ENCODE measurements at regions not wholly inside any gene's neighbourhood (a gene's known extent, or its start where the extent isn't known, plus 50 kb on each side); places are given as distances from the start of the nearest gene placed in this dataset.

DNA sequence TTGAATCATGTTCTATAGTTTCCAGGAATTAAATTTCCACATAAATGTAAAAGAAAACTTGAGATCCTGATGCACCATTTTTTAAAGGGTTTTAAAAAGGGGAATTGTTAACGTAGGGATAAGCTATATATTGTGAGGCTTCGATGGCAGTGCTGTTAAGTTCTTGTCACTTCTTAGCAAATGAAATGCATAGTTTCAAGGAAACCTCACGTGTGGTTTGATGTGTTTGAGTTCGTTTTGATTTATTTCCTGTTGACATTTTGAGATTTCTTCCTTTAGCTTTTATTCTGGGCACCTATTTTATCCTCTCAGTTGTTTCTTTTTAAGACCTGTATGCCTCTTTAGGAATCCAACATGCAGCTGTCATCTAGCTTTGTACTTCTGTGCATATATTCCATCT, 301.0 kb downstream of the DOCK8 start:
- TF ChIP-seq, protein P1, sequence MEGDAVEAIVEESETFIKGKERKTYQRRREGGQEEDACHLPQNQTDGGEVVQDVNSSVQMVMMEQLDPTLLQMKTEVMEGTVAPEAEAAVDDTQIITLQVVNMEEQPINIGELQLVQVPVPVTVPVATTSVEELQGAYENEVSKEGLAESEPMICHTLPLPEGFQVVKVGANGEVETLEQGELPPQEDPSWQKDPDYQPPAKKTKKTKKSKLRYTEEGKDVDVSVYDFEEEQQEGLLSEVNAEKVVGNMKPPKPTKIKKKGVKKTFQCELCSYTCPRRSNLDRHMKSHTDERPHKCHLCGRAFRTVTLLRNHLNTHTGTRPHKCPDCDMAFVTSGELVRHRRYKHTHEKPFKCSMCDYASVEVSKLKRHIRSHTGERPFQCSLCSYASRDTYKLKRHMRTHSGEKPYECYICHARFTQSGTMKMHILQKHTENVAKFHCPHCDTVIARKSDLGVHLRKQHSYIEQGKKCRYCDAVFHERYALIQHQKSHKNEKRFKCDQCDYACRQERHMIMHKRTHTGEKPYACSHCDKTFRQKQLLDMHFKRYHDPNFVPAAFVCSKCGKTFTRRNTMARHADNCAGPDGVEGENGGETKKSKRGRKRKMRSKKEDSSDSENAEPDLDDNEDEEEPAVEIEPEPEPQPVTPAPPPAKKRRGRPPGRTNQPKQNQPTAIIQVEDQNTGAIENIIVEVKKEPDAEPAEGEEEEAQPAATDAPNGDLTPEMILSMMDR (IDR thresholded peaks at IDR 0.05): no peak
- Histone ChIP-seq H3K27ac (no peak overlapping the region), H3K4me1 (peaks cover 6% of the 10 kb centered on the region), H3K9ac (ENCODE audit: low read depth in 2 of 2, low read length in 2 of 2) (peak overlapping the region in 1 of 2 donors; percentile 44), H3K27me3 (no peaks in the 10 kb centered on the region), H3K4me3 (no peak overlapping the region), H3K9me3 (no peaks in the 10 kb centered on the region), H3K36me3 (no peaks in the 10 kb centered on the region)
- no peak for DNase-seq
- intact Hi-C loops (cut with DNase I): no loop called here

DNA sequence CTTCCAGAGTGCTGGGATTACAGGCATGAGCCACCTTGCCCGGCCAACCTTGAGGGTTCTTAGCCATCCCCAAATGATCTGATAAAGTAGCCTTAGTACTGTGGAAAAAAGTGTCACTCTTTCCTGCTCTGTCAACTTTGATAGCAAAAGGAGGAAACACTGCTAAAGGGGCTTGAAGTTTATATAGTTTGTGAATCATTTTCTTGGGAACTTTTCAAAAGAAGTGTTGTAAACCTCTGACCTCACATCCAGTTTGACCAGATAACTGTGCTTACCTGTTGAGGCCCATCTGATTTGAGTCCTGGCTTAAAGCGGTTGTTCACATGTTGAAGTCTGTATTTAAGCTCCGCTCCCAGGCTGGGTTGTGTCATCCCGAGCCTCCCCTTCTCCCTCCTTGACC, 303.3 kb downstream of the DOCK8 start:
- DNase-seq: no peak
- H3K4me1 ChIP-seq: peaks cover 6% of the 10 kb centered on the region
- TF ChIP-seq, protein P1 (IDR thresholded peaks at IDR 0.05): no peak
- peak overlapping the region in 1 of 2 donors; percentile 30 for H3K9ac ChIP-seq (ENCODE audit: low read depth in 2 of 2, low read length in 2 of 2)
- no peak overlapping the region for H3K4me3 ChIP-seq
- no peaks in the 10 kb centered on the region for H3K9me3 ChIP-seq
- peak overlapping the region; percentile 75 for H3K27ac ChIP-seq
- no peaks in the 10 kb centered on the region for H3K27me3 ChIP-seq
- intact Hi-C loops (cut with DNase I): no loop called here
- no peaks in the 10 kb centered on the region for H3K36me3 ChIP-seq

DNA sequence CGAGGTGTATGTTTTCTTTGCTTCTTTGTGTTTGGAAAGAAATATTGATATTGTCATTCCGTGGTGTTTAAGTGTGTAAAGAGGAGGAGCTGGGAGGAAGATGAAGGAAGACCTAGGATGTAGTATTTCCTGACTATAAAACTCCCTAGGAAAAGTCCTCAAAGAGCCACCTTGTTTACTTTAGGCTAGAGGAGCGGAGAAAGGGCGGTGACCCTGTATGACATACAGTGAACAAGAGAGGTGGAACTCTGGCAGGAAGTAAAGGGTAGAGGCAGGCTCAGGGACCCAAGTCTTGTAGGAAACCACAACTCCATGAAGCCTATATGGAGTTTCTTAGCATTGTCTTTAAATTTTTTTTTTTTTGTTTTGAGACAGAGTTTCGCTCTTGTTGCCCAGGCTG, 303.9 kb downstream of the DOCK8 start:
- peaks cover 6% of the 10 kb centered on the region for H3K4me1 ChIP-seq

DNA sequence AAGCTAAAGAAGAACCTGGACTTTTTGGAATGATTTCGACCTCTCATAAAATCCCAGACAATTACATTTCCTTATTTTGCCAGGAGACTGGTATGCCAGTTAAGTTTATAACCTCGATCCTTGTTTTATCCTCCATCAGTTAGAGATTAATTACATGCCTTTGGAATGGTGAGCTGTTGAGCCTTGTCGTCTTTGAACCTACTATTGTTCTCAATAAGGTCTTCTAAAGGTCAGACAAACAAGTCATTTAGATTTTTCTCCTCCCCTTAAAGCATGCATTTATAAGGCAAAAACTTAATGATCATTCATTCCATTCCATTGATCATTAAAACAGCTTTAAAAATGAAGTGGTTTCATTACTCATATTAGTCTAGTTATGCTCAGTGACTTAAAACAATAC, 304.9 kb downstream of the DOCK8 start:
- DNase-seq: no peak
- no peaks in the 10 kb centered on the region for H3K27me3 ChIP-seq
- no peaks in the 10 kb centered on the region for H3K9me3 ChIP-seq
- no peak overlapping the region for H3K4me3 ChIP-seq
- intact Hi-C loops (cut with DNase I): no loop called here
- H3K27ac ChIP-seq: peak overlapping the region; percentile 75
- H3K9ac ChIP-seq (ENCODE audit: low read depth in 2 of 2, low read length in 2 of 2): no peak overlapping the region
- H3K36me3 ChIP-seq: no peaks in the 10 kb centered on the region
- peaks cover 6% of the 10 kb centered on the region for H3K4me1 ChIP-seq
- TF ChIP-seq, protein P1 (IDR thresholded peaks at IDR 0.05): no peak

More for the DNA sequence above, 303.9 kb downstream of the DOCK8 start:
- TF ChIP-seq, protein P1 (IDR thresholded peaks at IDR 0.05): no peak
- intact Hi-C loops (cut with DNase I): no loop called here
- Histone ChIP-seq H3K4me3 (no peak overlapping the region), H3K27me3 (no peaks in the 10 kb centered on the region), H3K9me3 (no peaks in the 10 kb centered on the region), H3K36me3 (no peaks in the 10 kb centered on the region), H3K27ac (peak overlapping the region; percentile 75), H3K9ac (ENCODE audit: low read depth in 2 of 2, low read length in 2 of 2) (peak overlapping the region in 1 of 2 donors; percentile 30)
- peak; percentile 81 for DNase-seq

DNA sequence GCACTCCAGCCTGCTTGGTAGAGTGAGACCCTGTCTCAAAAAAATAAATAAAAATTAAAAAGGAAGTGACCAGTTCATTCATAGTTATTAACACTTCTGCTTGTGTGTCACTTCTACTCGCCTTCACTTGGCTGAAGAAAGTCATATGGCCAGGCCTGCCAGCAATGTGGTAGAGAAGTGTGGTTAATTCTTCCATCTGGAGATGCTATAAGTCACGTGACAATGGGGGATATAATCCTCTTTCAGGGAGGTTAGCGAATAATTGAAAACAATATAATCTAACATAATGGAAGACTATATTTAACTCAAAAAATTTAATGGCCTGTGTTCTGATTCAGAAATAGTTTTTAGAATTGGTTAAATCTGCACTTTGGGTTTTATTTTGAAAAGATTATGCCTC, 305.6 kb downstream of the DOCK8 start:
- Histone ChIP-seq H3K27me3 (no peaks in the 10 kb centered on the region), H3K9me3 (no peaks in the 10 kb centered on the region), H3K36me3 (no peaks in the 10 kb centered on the region), H3K4me1 (peaks cover 6% of the 10 kb centered on the region), H3K27ac (no peak overlapping the region), H3K4me3 (no peak overlapping the region), H3K9ac (ENCODE audit: low read depth in 2 of 2, low read length in 2 of 2) (no peak overlapping the region)
- intact Hi-C loops (cut with DNase I): no loop called here
- no peak for DNase-seq
- TF ChIP-seq, protein P1 (IDR thresholded peaks at IDR 0.05): no peak

DNA sequence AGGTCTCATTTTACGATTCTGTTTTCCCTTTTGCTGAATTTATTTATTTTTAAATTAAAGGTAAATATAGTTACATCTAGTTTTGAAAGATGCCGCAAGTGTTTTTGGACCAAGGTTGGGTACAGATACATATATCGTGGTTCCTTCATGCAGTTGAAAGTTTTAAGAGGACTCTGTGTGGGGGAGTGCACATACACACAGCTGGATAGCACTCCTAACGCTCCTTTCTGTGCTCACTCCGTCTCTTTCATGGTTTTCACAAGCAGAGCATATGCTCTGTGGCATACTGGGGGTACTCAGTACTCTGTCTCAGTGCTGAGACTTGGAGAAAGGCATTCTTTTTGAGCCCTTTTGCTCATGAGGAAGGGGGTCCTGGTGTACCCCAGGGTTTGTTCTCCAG, 307.5 kb downstream of the DOCK8 start:
- Histone ChIP-seq H3K27ac (no peak overlapping the region), H3K9ac (ENCODE audit: low read depth in 2 of 2, low read length in 2 of 2) (no peak overlapping the region), H3K36me3 (no peaks in the 10 kb centered on the region), H3K27me3 (no peaks in the 10 kb centered on the region), H3K9me3 (no peaks in the 10 kb centered on the region), H3K4me1 (peaks cover 6% of the 10 kb centered on the region), H3K4me3 (no peak overlapping the region)
- TF ChIP-seq, protein P1 (IDR thresholded peaks at IDR 0.05): no peak
- DNase-seq: no peak
- intact Hi-C loops (cut with DNase I): no loop called here

Data from colonic mucosa (tissue), 4 donors.